ENCODE measurements at regions not wholly inside any gene's neighbourhood (a gene's known extent, or its start where the extent isn't known, plus 50 kb on each side); places are given as distances from the start of the nearest gene placed in this dataset.

DNA sequence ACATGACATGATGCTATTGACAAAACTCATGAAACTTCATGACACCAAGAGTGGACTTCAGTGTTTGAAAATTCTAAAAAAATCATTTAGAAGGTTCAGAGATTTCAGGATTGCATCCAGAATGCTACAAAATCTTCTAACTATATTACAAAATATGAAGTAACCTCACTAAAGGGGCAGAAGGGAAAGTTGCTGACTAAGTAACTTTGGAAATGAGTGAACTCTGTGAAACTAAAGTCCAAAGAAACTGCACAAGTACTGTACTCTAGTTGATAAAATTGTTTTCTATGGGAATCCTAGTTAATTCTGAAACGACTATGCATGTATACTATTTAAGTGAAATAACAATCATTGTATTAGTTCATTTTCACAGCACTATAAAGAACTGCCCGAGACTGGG lies 184.4 kb downstream of the LYPLAL1 start:
- ChIA-PET CTCF (no interaction called here), POLR2A (ENCODE audit: unreplicated experiment) (no interaction called here)
- H3K27me3 ChIP-seq (ENCODE audit: low read length) = no peaks in the 10 kb centered on the region
- no TSS peak for BruUV-seq (replicated peaks)
- no peak for TF ChIP-seq EZH2 (IDR thresholded peaks at IDR 0.05; ENCODE audit: low read length, unreplicated experiment)
- no peak for TF ChIP-seq EZH2phosphoT487 (IDR thresholded peaks at IDR 0.05; ENCODE audit: borderline replicate concordance, low read length)
- TF ChIP-seq, protein P1, sequence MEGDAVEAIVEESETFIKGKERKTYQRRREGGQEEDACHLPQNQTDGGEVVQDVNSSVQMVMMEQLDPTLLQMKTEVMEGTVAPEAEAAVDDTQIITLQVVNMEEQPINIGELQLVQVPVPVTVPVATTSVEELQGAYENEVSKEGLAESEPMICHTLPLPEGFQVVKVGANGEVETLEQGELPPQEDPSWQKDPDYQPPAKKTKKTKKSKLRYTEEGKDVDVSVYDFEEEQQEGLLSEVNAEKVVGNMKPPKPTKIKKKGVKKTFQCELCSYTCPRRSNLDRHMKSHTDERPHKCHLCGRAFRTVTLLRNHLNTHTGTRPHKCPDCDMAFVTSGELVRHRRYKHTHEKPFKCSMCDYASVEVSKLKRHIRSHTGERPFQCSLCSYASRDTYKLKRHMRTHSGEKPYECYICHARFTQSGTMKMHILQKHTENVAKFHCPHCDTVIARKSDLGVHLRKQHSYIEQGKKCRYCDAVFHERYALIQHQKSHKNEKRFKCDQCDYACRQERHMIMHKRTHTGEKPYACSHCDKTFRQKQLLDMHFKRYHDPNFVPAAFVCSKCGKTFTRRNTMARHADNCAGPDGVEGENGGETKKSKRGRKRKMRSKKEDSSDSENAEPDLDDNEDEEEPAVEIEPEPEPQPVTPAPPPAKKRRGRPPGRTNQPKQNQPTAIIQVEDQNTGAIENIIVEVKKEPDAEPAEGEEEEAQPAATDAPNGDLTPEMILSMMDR (conservative IDR thresholded peaks at IDR 0.05; ENCODE audit: low read depth, low read length) = no peak
- H4K20me1 ChIP-seq (ENCODE audit: low read length) = no peaks in the 10 kb centered on the region
- no peaks in the 10 kb centered on the region for H3K36me3 ChIP-seq (ENCODE audit: low read depth, low read length)
- H3K9me3 ChIP-seq (ENCODE audit: low read length) = no peaks in the 10 kb centered on the region
- H3F3A ChIP-seq (ENCODE audit: low read length, unreplicated experiment) = no peaks in the 10 kb centered on the region
- ATAC-seq (no peak), DNase-seq (no peak)
- H3K9ac ChIP-seq (ENCODE audit: low read length) = no peak overlapping the region
- no peaks in the 10 kb centered on the region for H3K79me2 ChIP-seq (ENCODE audit: low read length)
- H3K4me3 ChIP-seq (ENCODE audit: low read length) = no peak overlapping the region
- no peaks in the 10 kb centered on the region; the same call in 1 of the 2 replicates for H3K9me2 ChIP-seq (replicated peaks; ENCODE audit: low read length)
- intact Hi-C loops (cut with micrococcal nuclease) = no loop called here
- H3K4me2 ChIP-seq (ENCODE audit: low read length) = no peak overlapping the region
- H3K27ac ChIP-seq (ENCODE audit: low read length) = no peak overlapping the region
- no peak overlapping the region for H2AFZ ChIP-seq (ENCODE audit: low read length)
- H3K4me1 ChIP-seq (ENCODE audit: insufficient read depth, low read length) = no peaks in the 10 kb centered on the region

DNA sequence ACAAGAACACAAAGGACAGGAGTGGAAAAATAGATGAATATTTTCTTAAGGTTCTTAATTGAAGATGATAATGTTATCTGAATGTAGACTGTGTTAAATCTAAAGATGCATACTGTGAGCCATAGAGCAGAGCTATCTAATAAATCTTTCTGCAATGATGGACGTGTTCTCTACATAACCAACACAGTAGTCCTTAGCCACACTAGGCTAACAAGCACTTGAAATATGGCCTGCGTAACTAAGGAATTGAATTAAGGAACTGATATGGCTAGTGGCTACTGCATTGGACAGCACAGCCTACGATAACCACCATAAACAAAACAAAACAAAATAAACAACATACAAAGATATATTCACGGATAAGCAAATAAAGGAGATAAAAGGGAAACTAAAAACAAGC lies 181.3 kb downstream of the LYPLAL1 start:
- TF ChIP-seq EZH2 (IDR thresholded peaks at IDR 0.05; ENCODE audit: low read length, unreplicated experiment) (no peak), EZH2phosphoT487 (IDR thresholded peaks at IDR 0.05; ENCODE audit: borderline replicate concordance, low read length) (no peak)
- TF ChIP-seq, protein P1 (conservative IDR thresholded peaks at IDR 0.05; ENCODE audit: low read depth, low read length) = no peak
- Histone ChIP-seq H3K79me2 (ENCODE audit: low read length) (no peaks in the 10 kb centered on the region), H3K9me2 (replicated peaks; ENCODE audit: low read length) (no peaks in the 10 kb centered on the region), H3K9me3 (ENCODE audit: low read length) (no peaks in the 10 kb centered on the region), H3K36me3 (ENCODE audit: low read depth, low read length) (no peaks in the 10 kb centered on the region), H3K4me2 (ENCODE audit: low read length) (no peak overlapping the region), H2AFZ (ENCODE audit: low read length) (no peak overlapping the region), H3K4me3 (ENCODE audit: low read length) (no peak overlapping the region), H3K4me1 (ENCODE audit: insufficient read depth, low read length) (no peaks in the 10 kb centered on the region), H3F3A (ENCODE audit: low read length, unreplicated experiment) (no peaks in the 10 kb centered on the region), H3K27ac (ENCODE audit: low read length) (no peak overlapping the region), H3K9ac (ENCODE audit: low read length) (no peak overlapping the region), H4K20me1 (ENCODE audit: low read length) (no peaks in the 10 kb centered on the region), H3K27me3 (ENCODE audit: low read length) (no peaks in the 10 kb centered on the region)
- intact Hi-C loops (cut with micrococcal nuclease) = no loop called here
- BruUV-seq (replicated peaks) = no TSS peak
- ATAC-seq = no peak
- POLR2A ChIA-PET (ENCODE audit: unreplicated experiment) = no interaction called here
- no peak for DNase-seq
- CTCF ChIA-PET = no interaction called here

DNA sequence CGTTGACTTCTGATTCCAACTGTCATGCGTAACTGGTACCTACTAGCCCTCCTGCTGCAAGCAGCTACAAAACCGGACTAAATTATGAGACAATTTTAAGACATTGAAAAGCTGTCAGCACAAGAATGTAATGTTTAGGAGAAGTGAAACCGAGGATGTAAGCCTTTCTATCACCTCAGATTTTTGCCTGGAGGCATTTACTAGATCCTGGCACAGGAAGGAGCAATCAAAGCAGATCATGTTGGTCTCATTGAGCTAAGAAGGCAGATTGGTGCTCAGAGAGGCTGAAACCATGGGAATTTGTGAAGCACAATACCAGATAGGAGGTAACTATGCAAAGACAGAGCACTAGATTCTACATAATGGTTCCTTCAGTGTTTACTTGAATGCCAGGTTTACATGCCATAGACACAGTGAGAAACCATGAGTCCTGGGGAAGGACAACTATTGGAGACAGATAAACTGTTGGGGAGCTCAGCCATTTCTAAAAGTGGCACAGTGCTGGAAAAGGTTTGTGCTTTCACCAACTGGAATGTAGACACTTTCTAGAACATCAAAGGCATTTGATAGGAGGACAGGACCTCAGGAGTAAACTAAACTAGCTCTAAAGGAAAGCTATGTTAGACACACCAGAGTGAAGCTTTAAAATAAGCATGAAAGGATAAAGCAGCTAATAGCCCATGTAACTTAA lies 179.4 kb downstream of the LYPLAL1 start:
- Histone ChIP-seq H4K20me1 (ENCODE audit: low read length) (no peaks in the 10 kb centered on the region), H3K9me2 (replicated peaks; ENCODE audit: low read length) (no peaks in the 10 kb centered on the region), H3K79me2 (ENCODE audit: low read length) (no peaks in the 10 kb centered on the region), H3K4me1 (ENCODE audit: insufficient read depth, low read length) (no peaks in the 10 kb centered on the region), H2AFZ (ENCODE audit: low read length) (no peak overlapping the region), H3K9ac (ENCODE audit: low read length) (no peak overlapping the region), H3K36me3 (ENCODE audit: low read depth, low read length) (no peaks in the 10 kb centered on the region), H3K4me2 (ENCODE audit: low read length) (no peak overlapping the region), H3K9me3 (ENCODE audit: low read length) (no peaks in the 10 kb centered on the region), H3K27ac (ENCODE audit: low read length) (no peak overlapping the region), H3K27me3 (ENCODE audit: low read length) (no peaks in the 10 kb centered on the region), H3F3A (ENCODE audit: low read length, unreplicated experiment) (no peaks in the 10 kb centered on the region), H3K4me3 (ENCODE audit: low read length) (no peak overlapping the region)
- POLR2A ChIA-PET (ENCODE audit: unreplicated experiment) = no interaction called here
- TF ChIP-seq, protein P1 (conservative IDR thresholded peaks at IDR 0.05; ENCODE audit: low read depth, low read length) = no peak
- TF ChIP-seq EZH2 (IDR thresholded peaks at IDR 0.05; ENCODE audit: low read length, unreplicated experiment) (no peak), EZH2phosphoT487 (IDR thresholded peaks at IDR 0.05; ENCODE audit: borderline replicate concordance, low read length) (no peak)
- DNase-seq = no peak
- BruUV-seq (replicated peaks) = no TSS peak
- ATAC-seq = no peak
- intact Hi-C loops (cut with micrococcal nuclease) = no loop called here
- CTCF ChIA-PET = interaction anchor here (0.6 kb wide), 1 partner anchor 10 kb away, joined by 3 read pairs; no protein-coding TSS in a partner anchor

Data from PC-3 (cell line).